ENCODE measurements at regions not wholly inside any gene's neighbourhood (a gene's known extent, or its start where the extent isn't known, plus 50 kb on each side); places are given as distances from the start of the nearest gene placed in this dataset.
"Not testable (repeated sequence)": the region's sequence is repeated elsewhere in the genome, so short reads cannot be mapped to it uniquely, and the experiment has no call there.

DNA sequence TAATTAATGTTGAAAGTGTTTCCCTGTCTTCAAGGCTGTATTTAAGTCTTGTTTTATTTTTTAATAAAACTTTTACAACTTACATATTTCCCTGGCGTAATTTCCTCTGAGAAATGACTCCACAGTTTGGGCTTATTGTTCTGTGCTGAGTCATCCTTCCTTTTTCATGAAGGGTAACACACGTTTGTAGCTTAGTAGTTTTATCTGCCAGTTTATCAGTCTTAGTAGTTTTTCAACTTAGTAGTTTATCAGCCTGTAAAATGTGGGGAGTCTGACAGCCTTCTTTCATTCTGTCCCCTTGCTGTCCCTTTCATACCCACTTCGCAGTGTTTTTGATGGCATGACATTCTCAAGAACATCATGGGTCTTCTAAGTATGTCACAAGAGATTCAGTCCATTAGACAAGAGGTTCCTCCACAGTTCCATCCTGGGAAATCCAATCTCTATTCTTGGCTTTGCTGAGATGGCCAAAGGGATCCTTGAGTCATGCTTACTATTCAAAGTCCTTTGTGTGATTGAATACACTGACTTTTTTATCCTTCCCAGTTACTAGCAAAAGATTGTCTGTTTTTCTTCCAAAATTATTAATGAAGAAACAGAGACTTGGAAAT lies 60.0 kb upstream of the SGPP2 start:
- Histone ChIP-seq H3K36me3 (ENCODE audit: insufficient read depth in 1 of 2, low read depth in 1 of 2) (no peaks in the 10 kb centered on the region), H3K4me3 (no peak overlapping the region), H3K27me3 (ENCODE audit: insufficient read depth in 3 of 3, low read length in 2 of 3) (no peaks in the 10 kb centered on the region), H3K9me3 (no peaks in the 10 kb centered on the region), H3K27ac (no peak overlapping the region), H3K4me1 (no peaks in the 10 kb centered on the region)
- DNase-seq: no peak
- TF ChIP-seq, protein P1, sequence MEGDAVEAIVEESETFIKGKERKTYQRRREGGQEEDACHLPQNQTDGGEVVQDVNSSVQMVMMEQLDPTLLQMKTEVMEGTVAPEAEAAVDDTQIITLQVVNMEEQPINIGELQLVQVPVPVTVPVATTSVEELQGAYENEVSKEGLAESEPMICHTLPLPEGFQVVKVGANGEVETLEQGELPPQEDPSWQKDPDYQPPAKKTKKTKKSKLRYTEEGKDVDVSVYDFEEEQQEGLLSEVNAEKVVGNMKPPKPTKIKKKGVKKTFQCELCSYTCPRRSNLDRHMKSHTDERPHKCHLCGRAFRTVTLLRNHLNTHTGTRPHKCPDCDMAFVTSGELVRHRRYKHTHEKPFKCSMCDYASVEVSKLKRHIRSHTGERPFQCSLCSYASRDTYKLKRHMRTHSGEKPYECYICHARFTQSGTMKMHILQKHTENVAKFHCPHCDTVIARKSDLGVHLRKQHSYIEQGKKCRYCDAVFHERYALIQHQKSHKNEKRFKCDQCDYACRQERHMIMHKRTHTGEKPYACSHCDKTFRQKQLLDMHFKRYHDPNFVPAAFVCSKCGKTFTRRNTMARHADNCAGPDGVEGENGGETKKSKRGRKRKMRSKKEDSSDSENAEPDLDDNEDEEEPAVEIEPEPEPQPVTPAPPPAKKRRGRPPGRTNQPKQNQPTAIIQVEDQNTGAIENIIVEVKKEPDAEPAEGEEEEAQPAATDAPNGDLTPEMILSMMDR (IDR thresholded peaks at IDR 0.05): no peak
- intact Hi-C loops (cut with DNase I): no loop called here
- WGBS, 3 donors: 61 to 64% (median 61%) methylated on average over 3 of the region's 3 CpGs
- no peak for ATAC-seq

DNA sequence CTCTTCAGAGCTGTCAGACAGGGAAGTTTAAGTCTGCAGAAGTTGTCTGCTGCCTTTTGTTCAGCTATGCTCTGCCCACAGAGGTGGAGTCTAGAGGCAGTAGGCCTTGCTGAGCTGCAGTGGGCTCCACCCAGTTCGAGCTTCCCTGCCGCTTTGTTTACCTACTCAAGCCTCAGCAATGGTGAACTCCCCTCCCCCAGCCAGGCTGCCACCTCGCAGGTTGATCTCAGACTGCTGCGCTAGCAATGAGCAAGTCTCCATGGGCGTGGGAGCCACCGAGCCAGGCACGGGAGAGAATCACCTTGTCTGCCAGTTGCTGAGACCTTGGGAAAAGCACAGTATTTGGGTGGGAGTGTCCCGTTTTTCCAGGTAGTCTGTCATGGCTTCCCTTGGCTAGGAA lies 56.1 kb upstream of the SGPP2 start:
- H3K4me1 ChIP-seq; H3K9me3 ChIP-seq; intact Hi-C loops (cut with DNase I); H3K4me3 ChIP-seq; H3K27me3 ChIP-seq (ENCODE audit: insufficient read depth in 3 of 3, low read length in 2 of 3); DNase-seq; H3K36me3 ChIP-seq (ENCODE audit: insufficient read depth in 1 of 2, low read depth in 1 of 2); H3K27ac ChIP-seq; ATAC-seq: not testable (repeated sequence)
- WGBS, 3 donors: 56 to 64% (median 61%) methylated on average over 8 of the region's 8 CpGs

DNA sequence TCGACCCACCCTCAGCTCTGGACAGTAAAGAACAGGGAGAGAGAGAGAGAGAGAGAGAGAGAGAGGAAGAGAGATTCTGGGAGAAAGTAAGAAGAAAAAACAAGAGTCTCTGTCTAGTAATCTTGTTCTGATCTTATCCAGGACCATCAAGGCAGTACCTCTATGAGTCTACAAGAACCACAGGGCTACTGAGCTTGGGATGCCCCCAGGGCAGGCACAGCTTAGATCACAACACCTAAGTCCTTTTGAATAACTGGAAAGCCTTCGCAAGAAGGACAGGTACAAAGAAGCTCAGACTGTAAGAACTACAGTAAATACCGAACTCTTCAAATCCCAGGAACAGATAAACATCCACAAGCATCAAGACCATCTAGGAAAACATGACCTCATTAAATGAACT lies 51.4 kb upstream of the SGPP2 start:
- Histone ChIP-seq H3K4me3 (no peak overlapping the region), H3K9me3 (no peaks in the 10 kb centered on the region), H3K27me3 (ENCODE audit: insufficient read depth in 3 of 3, low read length in 2 of 3) (no peaks in the 10 kb centered on the region), H3K27ac (no peak overlapping the region), H3K4me1 (no peaks in the 10 kb centered on the region), H3K36me3 (ENCODE audit: insufficient read depth in 1 of 2, low read depth in 1 of 2) (no peaks in the 10 kb centered on the region)
- 80 to 86% (median 84%) methylated on average over 3 of the region's 3 CpGs for WGBS, 3 donors
- DNase-seq (no peak), ATAC-seq (no peak)
- intact Hi-C loops (cut with DNase I): no loop called here
- TF ChIP-seq, protein P1 (IDR thresholded peaks at IDR 0.05): no peak

Data from psoas muscle (tissue), 7 donors.